ENCODE measurements at regions not wholly inside any gene's neighbourhood (a gene's known extent, or its start where the extent isn't known, plus 50 kb on each side); places are given as distances from the start of the nearest gene placed in this dataset.

DNA sequence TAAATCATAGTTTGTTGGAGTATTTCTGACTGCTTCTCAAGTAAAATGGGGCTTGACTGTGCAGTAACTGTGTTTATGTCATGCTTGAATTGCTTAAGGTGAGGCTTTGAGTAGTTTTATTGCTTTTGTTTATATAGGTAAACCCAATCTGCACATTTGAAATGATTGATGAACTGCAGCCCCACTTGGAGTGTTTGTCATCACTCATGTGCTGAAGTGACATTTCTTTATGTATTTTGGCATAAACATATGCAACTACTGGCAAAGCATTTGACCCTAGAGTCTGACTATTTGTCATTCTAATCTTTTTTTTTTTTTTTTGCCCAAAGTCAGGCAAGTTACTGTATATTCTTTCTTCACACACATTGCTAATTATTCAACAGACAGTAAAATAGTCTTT, 491.4 kb upstream of the POU3F2 start:
- no peaks in the 10 kb centered on the region for H3K79me2 ChIP-seq (ENCODE audit: insufficient read depth, low read length)
- H3K36me3 ChIP-seq (ENCODE audit: low read length), result no peaks in the 10 kb centered on the region
- no peak overlapping the region for H2AFZ ChIP-seq (ENCODE audit: low read depth, low read length, severe bottlenecking)
- TF ChIP-seq, protein P1, sequence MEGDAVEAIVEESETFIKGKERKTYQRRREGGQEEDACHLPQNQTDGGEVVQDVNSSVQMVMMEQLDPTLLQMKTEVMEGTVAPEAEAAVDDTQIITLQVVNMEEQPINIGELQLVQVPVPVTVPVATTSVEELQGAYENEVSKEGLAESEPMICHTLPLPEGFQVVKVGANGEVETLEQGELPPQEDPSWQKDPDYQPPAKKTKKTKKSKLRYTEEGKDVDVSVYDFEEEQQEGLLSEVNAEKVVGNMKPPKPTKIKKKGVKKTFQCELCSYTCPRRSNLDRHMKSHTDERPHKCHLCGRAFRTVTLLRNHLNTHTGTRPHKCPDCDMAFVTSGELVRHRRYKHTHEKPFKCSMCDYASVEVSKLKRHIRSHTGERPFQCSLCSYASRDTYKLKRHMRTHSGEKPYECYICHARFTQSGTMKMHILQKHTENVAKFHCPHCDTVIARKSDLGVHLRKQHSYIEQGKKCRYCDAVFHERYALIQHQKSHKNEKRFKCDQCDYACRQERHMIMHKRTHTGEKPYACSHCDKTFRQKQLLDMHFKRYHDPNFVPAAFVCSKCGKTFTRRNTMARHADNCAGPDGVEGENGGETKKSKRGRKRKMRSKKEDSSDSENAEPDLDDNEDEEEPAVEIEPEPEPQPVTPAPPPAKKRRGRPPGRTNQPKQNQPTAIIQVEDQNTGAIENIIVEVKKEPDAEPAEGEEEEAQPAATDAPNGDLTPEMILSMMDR (IDR thresholded peaks at IDR 0.05; ENCODE audit: insufficient read depth, low read length, poor library complexity, severe bottlenecking), result no peak
- no peak for TF ChIP-seq EZH2phosphoT487 (conservative IDR thresholded peaks at IDR 0.05; ENCODE audit: low read length)
- no peak overlapping the region for H3K4me3 ChIP-seq (ENCODE audit: insufficient read depth, low read length, poor library complexity, severe bottlenecking)
- no peak overlapping the region for H3K9ac ChIP-seq (ENCODE audit: low read length)
- no peaks in the 10 kb centered on the region for H3K9me3 ChIP-seq (ENCODE audit: insufficient read depth, low read length)
- no peak overlapping the region for H3K27ac ChIP-seq (ENCODE audit: low read depth, low read length)
- H3F3A ChIP-seq (ENCODE audit: insufficient read depth), result no peaks in the 10 kb centered on the region
- no peaks in the 10 kb centered on the region for H4K20me1 ChIP-seq (ENCODE audit: low read depth, low read length)
- H3K27me3 ChIP-seq (ENCODE audit: low read length), result no peaks in the 10 kb centered on the region
- no peak overlapping the region for H3K4me2 ChIP-seq (ENCODE audit: low read depth, low read length, poor library complexity, severe bottlenecking)
- no peaks in the 10 kb centered on the region for H3K9me2 ChIP-seq (replicated peaks; ENCODE audit: insufficient read depth, low read length)

DNA sequence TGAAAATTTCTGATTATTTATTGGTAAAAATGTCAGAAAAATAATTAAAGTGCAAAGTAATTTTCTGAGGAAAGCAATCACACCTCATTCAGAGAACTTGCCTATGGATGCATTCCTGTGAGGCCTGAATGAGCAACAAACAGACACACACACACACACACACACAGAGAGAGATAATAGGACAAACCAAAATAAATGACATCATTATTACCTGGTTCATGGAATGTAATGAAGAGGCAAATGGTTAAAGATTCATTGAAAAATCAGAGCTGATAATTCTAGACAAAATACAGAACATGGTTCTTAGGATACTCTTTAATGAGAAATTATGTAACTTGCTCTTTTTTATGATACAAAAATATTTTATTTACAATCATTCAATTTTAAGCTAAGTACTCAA, 490.6 kb upstream of the POU3F2 start:
- Histone ChIP-seq H3K9me3 (ENCODE audit: insufficient read depth, low read length) (no peaks in the 10 kb centered on the region), H3K4me3 (ENCODE audit: insufficient read depth, low read length, poor library complexity, severe bottlenecking) (no peak overlapping the region), H4K20me1 (ENCODE audit: low read depth, low read length) (no peaks in the 10 kb centered on the region), H3K9ac (ENCODE audit: low read length) (no peak overlapping the region), H3K4me2 (ENCODE audit: low read depth, low read length, poor library complexity, severe bottlenecking) (no peak overlapping the region), H3K36me3 (ENCODE audit: low read length) (no peaks in the 10 kb centered on the region), H3K9me2 (replicated peaks; ENCODE audit: insufficient read depth, low read length) (no peaks in the 10 kb centered on the region), H3K27ac (ENCODE audit: low read depth, low read length) (no peak overlapping the region), H3F3A (ENCODE audit: insufficient read depth) (no peaks in the 10 kb centered on the region), H3K27me3 (ENCODE audit: low read length) (no peaks in the 10 kb centered on the region), H2AFZ (ENCODE audit: low read depth, low read length, severe bottlenecking) (no peak overlapping the region), H3K79me2 (ENCODE audit: insufficient read depth, low read length) (no peaks in the 10 kb centered on the region)
- no peak for TF ChIP-seq EZH2phosphoT487 (conservative IDR thresholded peaks at IDR 0.05; ENCODE audit: low read length)
- TF ChIP-seq, protein P1 (IDR thresholded peaks at IDR 0.05; ENCODE audit: insufficient read depth, low read length, poor library complexity, severe bottlenecking), result no peak

DNA sequence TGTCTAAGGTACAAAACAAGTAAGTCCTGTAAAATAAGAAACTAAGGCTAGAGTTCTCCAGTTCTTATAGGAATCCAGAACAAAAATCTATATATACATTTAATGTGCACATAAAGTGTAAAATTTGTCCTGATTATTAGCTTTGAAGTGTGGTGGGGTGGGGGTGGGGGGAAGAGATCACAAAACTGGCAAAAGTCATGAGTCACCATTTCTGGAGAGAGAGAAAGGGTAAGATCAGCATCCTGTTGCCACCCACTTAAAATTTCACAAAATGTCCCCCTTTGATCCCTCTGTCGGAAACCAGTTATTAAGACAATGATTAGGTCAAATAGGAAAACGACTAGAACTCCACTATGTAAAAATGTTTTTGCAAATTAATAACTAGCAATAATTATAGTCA, 482.0 kb upstream of the POU3F2 start:
- no peak overlapping the region for H3K4me3 ChIP-seq (ENCODE audit: insufficient read depth, low read length, poor library complexity, severe bottlenecking)
- no peaks in the 10 kb centered on the region for H3K9me3 ChIP-seq (ENCODE audit: insufficient read depth, low read length)
- H3K27me3 ChIP-seq (ENCODE audit: low read length), result no peaks in the 10 kb centered on the region
- no peak overlapping the region for H3K9ac ChIP-seq (ENCODE audit: low read length)
- H3K79me2 ChIP-seq (ENCODE audit: insufficient read depth, low read length), result no peaks in the 10 kb centered on the region
- no peaks in the 10 kb centered on the region for H3F3A ChIP-seq (ENCODE audit: insufficient read depth)
- TF ChIP-seq, protein P1 (IDR thresholded peaks at IDR 0.05; ENCODE audit: insufficient read depth, low read length, poor library complexity, severe bottlenecking), result no peak
- TF ChIP-seq EZH2phosphoT487 (conservative IDR thresholded peaks at IDR 0.05; ENCODE audit: low read length), result no peak
- H2AFZ ChIP-seq (ENCODE audit: low read depth, low read length, severe bottlenecking), result no peak overlapping the region
- H3K27ac ChIP-seq (ENCODE audit: low read depth, low read length), result no peak overlapping the region
- H4K20me1 ChIP-seq (ENCODE audit: low read depth, low read length), result no peaks in the 10 kb centered on the region
- no peaks in the 10 kb centered on the region for H3K36me3 ChIP-seq (ENCODE audit: low read length)
- H3K9me2 ChIP-seq (replicated peaks; ENCODE audit: insufficient read depth, low read length), result no peaks in the 10 kb centered on the region
- H3K4me2 ChIP-seq (ENCODE audit: low read depth, low read length, poor library complexity, severe bottlenecking), result no peak overlapping the region
